A673 (cell line): ENCODE measurements at regions not wholly inside any gene's neighbourhood (a gene's known extent, or its start where the extent isn't known, plus 50 kb on each side); places are given as distances from the start of the nearest gene placed in this dataset.

Source experiments
- BruUV-seq: library from RNA; stranded (reverse); fragments of 400-500 nt; replicated peaks from 2 replicates; lab custom pipeline; 2021; lab: Mats Ljungman, UMichigan
- CTCF ChIA-PET: fragments of 300-600 bp; sonication (Branson Sonifier 250); formaldehyde crosslinking; loops from one replicate; lab custom pipeline; 2022; ENCODE audit warnings: antibody characterized with exemption; lab: Charles Lee
- POLR2A ChIA-PET: fragments of 300-600 bp; sonication (Branson Sonifier 250); formaldehyde crosslinking; loops from one replicate; lab custom pipeline; 2022; ENCODE audit warnings: antibody characterized with exemption; ENCODE audit not compliant: low non-redundant PET; lab: Charles Lee
- DNase-seq: peaks from one replicate; pipeline ENCODE4 v3.0.0-alpha.2; 2015; ENCODE audit warnings: low spot score
- H3K27ac ChIP-seq: fragments of 200-600 bp; sonication (generic); 2 replicates; pipeline ENCODE4 v1.5.1; 2016; ENCODE audit warnings: mixed run types, low read depth, mild to moderate bottlenecking, mixed read lengths, antibody characterized with exemption, low read length; ENCODE audit not compliant: poor library complexity, severe bottlenecking
- H3K27me3 ChIP-seq: fragments of 200-600 bp; sonication (generic); replicated peaks from 2 replicates; pipeline ENCODE4 v1.6.1; 2017; ENCODE audit warnings: mixed run types, low read depth, mild to moderate bottlenecking, mixed read lengths, antibody characterized with exemption, low read length; ENCODE audit not compliant: insufficient read depth, poor library complexity
- H3K36me3 ChIP-seq: fragments of 200-600 bp; sonication (generic); 2 replicates; pipeline ENCODE4 v1.6.1; 2016; ENCODE audit warnings: mixed run types, mild to moderate bottlenecking, mixed read lengths, antibody characterized with exemption, low read length; ENCODE audit not compliant: insufficient read depth, poor library complexity, severe bottlenecking
- H3K4me1 ChIP-seq: fragments of 200-600 bp; sonication (generic); 2 replicates; pipeline ENCODE4 v1.6.1; 2017; ENCODE audit warnings: mixed run types, mild to moderate bottlenecking, mixed read lengths, antibody characterized with exemption, low read length; ENCODE audit not compliant: insufficient read depth, poor library complexity, severe bottlenecking
- H3K4me3 ChIP-seq: fragments of 200-600 bp; sonication (generic); 2 replicates; pipeline ENCODE4 v1.5.1; 2016; ENCODE audit warnings: low read depth, mixed run types, mild to moderate bottlenecking, mixed read lengths, low read length; ENCODE audit not compliant: poor library complexity, severe bottlenecking
- H3K9me3 ChIP-seq: fragments of 200-600 bp; sonication (generic); 2 replicates; pipeline ENCODE4 v1.6.1; 2016; ENCODE audit warnings: mixed run types, low read depth, mild to moderate bottlenecking, mixed read lengths, antibody characterized with exemption, low read length; ENCODE audit not compliant: poor library complexity, severe bottlenecking
- EZH2 ChIP-seq: fragments of 200-600 bp; sonication (generic); IDR thresholded peaks from 2 replicates; pipeline ENCODE4 v1.6.1; 2017; ENCODE audit warnings: borderline replicate concordance, low read depth, mild to moderate bottlenecking, mixed read lengths, antibody characterized with exemption, low read length; ENCODE audit not compliant: poor library complexity, severe bottlenecking
- intact Hi-C: fragments of 100-400 bp; cut with micrococcal nuclease; formaldehyde crosslinking; loops from one replicate; pipeline ENCODE4 v1.10.0; 2022; ENCODE audit not compliant: unreplicated experiment
- TF ChIP-seq, protein P1 (sequence below): fragments of 300-800, 200-600 bp; sonication (generic); conservative IDR thresholded peaks from 2 replicates; pipeline ENCODE4 v1.5.1; 2017; ENCODE audit warnings: low read depth, mild to moderate bottlenecking, antibody characterized with exemption, low read length, moderate library complexity, mixed read lengths

DNA sequence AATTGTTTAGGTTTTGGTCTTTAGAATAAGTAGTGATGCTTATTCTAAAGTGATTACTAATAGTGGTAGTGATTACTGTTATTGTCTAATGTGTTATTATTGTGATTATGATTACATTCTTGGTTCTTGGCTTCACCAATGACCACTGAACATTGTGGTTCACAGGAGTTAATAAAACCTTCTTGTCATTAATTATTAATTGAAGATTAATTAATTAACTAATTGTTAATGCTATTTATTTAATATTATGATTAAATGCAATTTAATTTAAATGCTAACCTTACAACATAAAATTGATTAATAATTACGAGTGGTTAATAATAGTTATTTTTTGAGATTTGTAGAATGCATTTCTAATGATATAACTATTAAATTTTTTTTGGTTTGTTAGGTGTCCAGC lies 747.7 kb upstream of the POM121L12 start:
- ChIA-PET CTCF (no interaction called here), POLR2A (no interaction called here)
- no TSS peak for BruUV-seq
- no peak for DNase-seq
- H3K4me3 ChIP-seq = no peak overlapping the region
- peaks cover 21% of the 10 kb centered on the region for H3K9me3 ChIP-seq
- intact Hi-C loops = no loop called here
- H3K27ac ChIP-seq = no peak overlapping the region
- TF ChIP-seq, protein P1, sequence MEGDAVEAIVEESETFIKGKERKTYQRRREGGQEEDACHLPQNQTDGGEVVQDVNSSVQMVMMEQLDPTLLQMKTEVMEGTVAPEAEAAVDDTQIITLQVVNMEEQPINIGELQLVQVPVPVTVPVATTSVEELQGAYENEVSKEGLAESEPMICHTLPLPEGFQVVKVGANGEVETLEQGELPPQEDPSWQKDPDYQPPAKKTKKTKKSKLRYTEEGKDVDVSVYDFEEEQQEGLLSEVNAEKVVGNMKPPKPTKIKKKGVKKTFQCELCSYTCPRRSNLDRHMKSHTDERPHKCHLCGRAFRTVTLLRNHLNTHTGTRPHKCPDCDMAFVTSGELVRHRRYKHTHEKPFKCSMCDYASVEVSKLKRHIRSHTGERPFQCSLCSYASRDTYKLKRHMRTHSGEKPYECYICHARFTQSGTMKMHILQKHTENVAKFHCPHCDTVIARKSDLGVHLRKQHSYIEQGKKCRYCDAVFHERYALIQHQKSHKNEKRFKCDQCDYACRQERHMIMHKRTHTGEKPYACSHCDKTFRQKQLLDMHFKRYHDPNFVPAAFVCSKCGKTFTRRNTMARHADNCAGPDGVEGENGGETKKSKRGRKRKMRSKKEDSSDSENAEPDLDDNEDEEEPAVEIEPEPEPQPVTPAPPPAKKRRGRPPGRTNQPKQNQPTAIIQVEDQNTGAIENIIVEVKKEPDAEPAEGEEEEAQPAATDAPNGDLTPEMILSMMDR = no peak
- TF ChIP-seq EZH2 = no peak
- H3K4me1 ChIP-seq = no peaks in the 10 kb centered on the region
- no peaks in the 10 kb centered on the region for H3K36me3 ChIP-seq
- H3K27me3 ChIP-seq = no peaks in the 10 kb centered on the region

DNA sequence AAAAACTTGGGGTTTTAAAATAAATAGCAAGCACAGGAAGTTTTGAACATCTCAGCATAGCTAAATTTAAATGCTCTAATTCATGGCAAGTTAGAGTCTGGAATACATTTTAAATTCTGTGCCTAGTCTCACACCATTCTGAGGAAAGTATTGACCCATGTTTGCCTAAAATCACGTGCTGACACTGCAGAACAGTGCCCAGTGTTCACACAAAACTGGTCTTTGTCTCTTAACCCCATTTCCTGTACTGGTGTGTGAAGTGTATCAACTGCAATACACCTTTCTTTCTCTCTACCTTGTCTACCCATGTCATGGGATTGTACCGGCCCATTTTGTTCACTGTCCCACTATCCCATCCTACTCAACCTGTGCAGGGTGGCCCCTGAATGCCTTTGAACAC lies 749.7 kb upstream of the POM121L12 start:
- no peaks in the 10 kb centered on the region for H3K4me1 ChIP-seq
- no TSS peak for BruUV-seq
- H3K36me3 ChIP-seq = no peaks in the 10 kb centered on the region
- H3K27me3 ChIP-seq = no peaks in the 10 kb centered on the region
- intact Hi-C loops = no loop called here
- peaks cover 23% of the 10 kb centered on the region for H3K9me3 ChIP-seq
- DNase-seq = no peak
- TF ChIP-seq, protein P1 = no peak
- TF ChIP-seq EZH2 = no peak
- ChIA-PET POLR2A (no interaction called here), CTCF (no interaction called here)
- H3K27ac ChIP-seq = no peak overlapping the region
- H3K4me3 ChIP-seq = no peak overlapping the region

GRCh38 chr7:52283335-52283734 lies 752.1 kb upstream of the POM121L12 start:
- no TSS peak for BruUV-seq
- no peak overlapping the region for H3K27ac ChIP-seq
- no peak for TF ChIP-seq EZH2
- TF ChIP-seq, protein P1 = no peak
- H3K4me1 ChIP-seq = no peaks in the 10 kb centered on the region
- H3K27me3 ChIP-seq = no peaks in the 10 kb centered on the region
- H3K36me3 ChIP-seq = no peaks in the 10 kb centered on the region
- H3K4me3 ChIP-seq = no peak overlapping the region
- intact Hi-C loops = no loop called here
- POLR2A ChIA-PET = no interaction called here
- H3K9me3 ChIP-seq = peaks cover 16% of the 10 kb centered on the region
- DNase-seq = no peak
- CTCF ChIA-PET = no interaction called here
